DOHH2 (cell line): ENCODE measurements at regions not wholly inside any gene's neighbourhood (a gene's known extent, or its start where the extent isn't known, plus 50 kb on each side); places are given as distances from the start of the nearest gene placed in this dataset.

Source experiments
- H3F3A ChIP-seq: fragments of 200-600 bp; sonication (generic), shearing (Covaris generic); 2 replicates; pipeline ENCODE4 v1.6.0; 2016; ENCODE audit warnings: antibody characterized with exemption, mild to moderate bottlenecking; ENCODE audit not compliant: control insufficient read depth, insufficient read depth
- H3K27ac ChIP-seq: fragments of 200-600 bp; sonication (generic); 2 replicates; pipeline ENCODE4 v1.5.1; 2014; ENCODE audit warnings: low read depth, mild to moderate bottlenecking, low read length, moderate library complexity
- H3K27me3 ChIP-seq: fragments of 200-600 bp; sonication (generic); 2 replicates; pipeline ENCODE4 v1.6.1; 2014; ENCODE audit warnings: mild to moderate bottlenecking, low read length, mixed read lengths; ENCODE audit not compliant: control insufficient read depth
- H3K36me3 ChIP-seq: fragments of 200-600 bp; sonication (generic); 2 replicates; pipeline ENCODE4 v1.6.1; 2014; ENCODE audit warnings: mild to moderate bottlenecking, low read length, moderate library complexity, mixed read lengths; ENCODE audit not compliant: control insufficient read depth
- H3K4me1 ChIP-seq: fragments of 200-600 bp; sonication (generic); 2 replicates; pipeline ENCODE4 v1.6.1; 2014; ENCODE audit warnings: mild to moderate bottlenecking, low read length, mixed read lengths; ENCODE audit not compliant: control insufficient read depth
- H3K4me2 ChIP-seq: fragments of 200-600 bp; sonication (generic); 2 replicates; pipeline ENCODE4 v1.6.0; 2014; ENCODE audit warnings: mild to moderate bottlenecking, low read length, moderate library complexity
- H3K4me3 ChIP-seq: fragments of 200-600 bp; sonication (generic); 2 replicates; pipeline ENCODE4 v1.5.1; 2014; ENCODE audit warnings: mild to moderate bottlenecking, low read length, mixed read lengths
- H3K79me2 ChIP-seq: fragments of 200-600 bp; sonication (generic); 2 replicates; pipeline ENCODE4 v1.6.1; 2014; ENCODE audit warnings: mild to moderate bottlenecking, low read length, mixed read lengths; ENCODE audit not compliant: control insufficient read depth
- H3K9me2 ChIP-seq: fragments of 200-600 bp; sonication (generic); replicated peaks from 2 replicates; pipeline ENCODE4 v1.6.1; 2014; ENCODE audit warnings: mild to moderate bottlenecking, low read length, mixed read lengths; ENCODE audit not compliant: control insufficient read depth
- H3K9me3 ChIP-seq: fragments of 200-600 bp; sonication (generic); 2 replicates; pipeline ENCODE4 v1.6.1; 2014; ENCODE audit warnings: antibody characterized with exemption, low read length, mixed read lengths; ENCODE audit not compliant: control insufficient read depth, insufficient read depth
- H4K20me1 ChIP-seq: fragments of 200-600 bp; sonication (generic); 2 replicates; pipeline ENCODE4 v1.6.0; 2014; ENCODE audit warnings: low read depth, mild to moderate bottlenecking, antibody characterized with exemption, low read length, moderate library complexity; ENCODE audit not compliant: control insufficient read depth, insufficient read depth
- EZH2phosphoT487 ChIP-seq: fragments of 200-600 bp; sonication (generic); IDR thresholded peaks from 2 replicates; pipeline ENCODE4 v1.6.1; 2017; ENCODE audit warnings: borderline replicate concordance, mild to moderate bottlenecking, antibody characterized with exemption, low read length, moderate library complexity, mixed read lengths
- TF ChIP-seq, protein P1 (sequence below): fragments of 200-600 bp; sonication (generic); IDR thresholded peaks from one replicate; pipeline ENCODE4 v1.5.1; 2014; ENCODE audit warnings: antibody characterized with exemption, mild to moderate bottlenecking, low read depth, low read length; ENCODE audit not compliant: poor library complexity, severe bottlenecking

DNA sequence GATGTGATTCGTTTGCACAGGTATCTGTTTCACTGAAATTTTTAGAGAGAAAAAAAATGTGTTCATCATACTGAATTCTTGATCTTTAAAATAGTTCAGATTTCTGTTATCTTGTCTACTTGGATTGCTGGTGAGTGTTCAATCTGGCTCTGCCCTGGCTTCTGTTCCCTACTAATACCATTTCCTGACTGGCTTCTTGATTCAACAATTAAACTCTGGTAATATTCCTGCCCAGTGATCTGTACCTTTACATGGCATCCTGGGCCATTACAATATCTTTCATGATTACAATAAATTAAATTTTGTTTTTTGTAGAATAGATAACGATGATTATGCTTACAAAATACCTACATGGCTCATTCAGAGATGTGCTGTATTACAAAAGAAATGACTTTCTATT, 1388.0 kb upstream of the TENM3 start:
- H3K9me3 ChIP-seq = no peaks in the 10 kb centered on the region
- no peak overlapping the region for H3K27ac ChIP-seq
- H3K4me1 ChIP-seq = no peaks in the 10 kb centered on the region
- TF ChIP-seq, protein P1, sequence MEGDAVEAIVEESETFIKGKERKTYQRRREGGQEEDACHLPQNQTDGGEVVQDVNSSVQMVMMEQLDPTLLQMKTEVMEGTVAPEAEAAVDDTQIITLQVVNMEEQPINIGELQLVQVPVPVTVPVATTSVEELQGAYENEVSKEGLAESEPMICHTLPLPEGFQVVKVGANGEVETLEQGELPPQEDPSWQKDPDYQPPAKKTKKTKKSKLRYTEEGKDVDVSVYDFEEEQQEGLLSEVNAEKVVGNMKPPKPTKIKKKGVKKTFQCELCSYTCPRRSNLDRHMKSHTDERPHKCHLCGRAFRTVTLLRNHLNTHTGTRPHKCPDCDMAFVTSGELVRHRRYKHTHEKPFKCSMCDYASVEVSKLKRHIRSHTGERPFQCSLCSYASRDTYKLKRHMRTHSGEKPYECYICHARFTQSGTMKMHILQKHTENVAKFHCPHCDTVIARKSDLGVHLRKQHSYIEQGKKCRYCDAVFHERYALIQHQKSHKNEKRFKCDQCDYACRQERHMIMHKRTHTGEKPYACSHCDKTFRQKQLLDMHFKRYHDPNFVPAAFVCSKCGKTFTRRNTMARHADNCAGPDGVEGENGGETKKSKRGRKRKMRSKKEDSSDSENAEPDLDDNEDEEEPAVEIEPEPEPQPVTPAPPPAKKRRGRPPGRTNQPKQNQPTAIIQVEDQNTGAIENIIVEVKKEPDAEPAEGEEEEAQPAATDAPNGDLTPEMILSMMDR = no peak
- no peak for TF ChIP-seq EZH2phosphoT487
- H3K4me2 ChIP-seq = no peak overlapping the region
- H3K9me2 ChIP-seq = no peaks in the 10 kb centered on the region
- H3K79me2 ChIP-seq = no peaks in the 10 kb centered on the region
- H3F3A ChIP-seq = no peaks in the 10 kb centered on the region
- H4K20me1 ChIP-seq = no peaks in the 10 kb centered on the region
- H3K36me3 ChIP-seq = no peaks in the 10 kb centered on the region
- no peak overlapping the region for H3K4me3 ChIP-seq
- no peaks in the 10 kb centered on the region for H3K27me3 ChIP-seq

DNA sequence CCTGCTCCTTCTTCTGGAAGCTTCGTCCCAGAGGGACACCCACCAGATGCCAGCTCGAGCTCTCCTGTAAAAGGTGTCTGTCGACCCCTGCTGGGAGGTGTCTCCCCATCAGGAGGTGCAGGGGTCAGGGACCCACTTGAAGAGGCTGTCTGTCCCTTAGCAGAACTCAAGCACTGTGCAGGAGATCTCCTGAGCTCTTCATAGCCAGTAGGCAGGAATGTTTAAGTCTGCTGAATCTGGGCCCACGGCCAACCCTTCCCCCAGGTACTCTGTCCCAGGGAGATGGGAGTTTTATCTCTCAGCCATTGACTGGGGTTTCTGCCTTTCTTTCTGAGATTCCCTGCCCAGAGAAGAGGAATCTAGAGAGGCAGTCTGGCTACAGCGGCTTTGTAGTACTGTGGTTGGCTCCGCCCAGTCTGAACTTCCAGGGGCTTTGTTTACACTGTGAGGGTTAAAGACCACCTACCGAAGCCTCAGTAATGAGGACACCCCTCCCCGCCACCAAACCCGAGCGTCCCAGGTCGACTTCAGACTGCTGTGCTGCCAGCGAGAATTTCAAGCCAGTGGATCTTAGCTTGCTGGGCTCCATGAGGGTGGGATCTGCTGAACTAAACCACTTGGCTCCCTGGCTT, 1383.0 kb upstream of the TENM3 start:
- H3K4me3 ChIP-seq = no peak overlapping the region
- H3K4me1 ChIP-seq = no peaks in the 10 kb centered on the region
- no peaks in the 10 kb centered on the region for H3K27me3 ChIP-seq
- H3F3A ChIP-seq = no peaks in the 10 kb centered on the region
- TF ChIP-seq, protein P1 = no peak
- TF ChIP-seq EZH2phosphoT487 = no peak
- H3K9me2 ChIP-seq = no peaks in the 10 kb centered on the region
- no peak overlapping the region for H3K4me2 ChIP-seq
- H3K36me3 ChIP-seq = no peaks in the 10 kb centered on the region
- no peaks in the 10 kb centered on the region for H3K79me2 ChIP-seq
- no peaks in the 10 kb centered on the region for H3K9me3 ChIP-seq
- H4K20me1 ChIP-seq = no peaks in the 10 kb centered on the region
- H3K27ac ChIP-seq = no peak overlapping the region

DNA sequence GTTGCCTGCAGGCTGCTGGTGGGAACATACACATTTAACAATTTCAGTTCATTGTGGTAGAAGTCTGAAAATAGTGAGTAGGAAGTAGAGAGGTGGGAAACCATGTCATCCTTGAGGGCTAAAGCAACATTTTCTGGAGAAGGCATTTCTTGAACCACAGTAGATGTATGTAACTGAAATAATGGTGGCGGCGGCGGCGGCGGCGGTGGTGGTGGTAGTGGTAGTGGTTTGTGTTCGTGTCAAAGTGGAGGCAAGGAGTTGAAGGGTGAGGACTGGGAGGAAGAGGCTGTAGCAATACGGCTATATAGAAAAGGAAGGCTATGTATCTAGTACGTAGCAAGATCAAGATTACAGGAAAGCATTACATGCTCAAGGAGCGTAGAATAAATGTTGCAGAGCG, 1381.6 kb upstream of the TENM3 start:
- no peaks in the 10 kb centered on the region for H3K79me2 ChIP-seq

More for the DNA sequence above, 1381.6 kb upstream of the TENM3 start:
- H3K4me2 ChIP-seq = no peak overlapping the region
- no peaks in the 10 kb centered on the region for H3K27me3 ChIP-seq
- H3K36me3 ChIP-seq = no peaks in the 10 kb centered on the region
- TF ChIP-seq, protein P1 = no peak
- no peak for TF ChIP-seq EZH2phosphoT487
- H3K9me2 ChIP-seq = no peaks in the 10 kb centered on the region
- peaks cover 8% of the 10 kb centered on the region; the same call in 1 of the 2 replicates for H3K9me3 ChIP-seq
- no peaks in the 10 kb centered on the region for H3F3A ChIP-seq
- H3K4me1 ChIP-seq = no peaks in the 10 kb centered on the region
- no peak overlapping the region for H3K4me3 ChIP-seq
- no peak overlapping the region for H3K27ac ChIP-seq
- no peaks in the 10 kb centered on the region for H4K20me1 ChIP-seq
